Spleen (tissue), 7 donors: ENCODE measurements at regions not wholly inside any gene's neighbourhood (a gene's known extent, or its start where the extent isn't known, plus 50 kb on each side); places are given as distances from the start of the nearest gene placed in this dataset.

Source experiments
- CTCF ChIP-seq, 11 experiments: fragments of 200-600 bp in 7 of 11; fragments of 450-650 bp in 4 of 11; sonication (generic) in 4 of 11; IDR thresholded peaks in 8 of 11; conservative IDR thresholded peaks in 3 of 11; 1 replicate in 7 of 11; 2 replicates in 4 of 11; pipeline versions ENCODE4 v1.4.0 to v1.8.0; 2016 to 2021; ENCODE audit warnings: antibody characterized with exemption in 11 of 11, inconsistent platforms in 4 of 11, mild to moderate bottlenecking in 1 of 11
- POLR2A ChIP-seq, 3 donors: fragments of 450-650 bp; IDR thresholded peaks; one replicate each; pipeline ENCODE4 v1.5.1; 2017; ENCODE audit warnings: antibody characterized with exemption in 3 of 3, mild to moderate bottlenecking in 1 of 3
- POLR2AphosphoS5 ChIP-seq, 3 donors: sonication (generic); formaldehyde crosslinking; IDR thresholded peaks; one replicate each; pipeline ENCODE4 v1.5.1; 2017; ENCODE audit warnings: antibody characterized with exemption in 3 of 3
- donor health status: DM: no; HTN: no; CAD: no; lungs with moderate emphysema.
- donor health status: DM: no; HTN: no; CAD: no.
- donor health status: DM: no; HTN: no; CAD: no.

- TF ChIP-seq POLR2A (IDR thresholded peaks at IDR 0.05) (no peak), CTCF (IDR thresholded peaks at IDR 0.05 in 8 of 11, conservative IDR thresholded peaks at IDR 0.05 in 3 of 11) (no peak), POLR2AphosphoS5 (IDR thresholded peaks at IDR 0.05) (no peak)
Observed at GRCh38 chr9:28207657-28208056, 634.4 kb upstream of the C9orf72 start.
